IPS DF 6.9 (cell line): ENCODE measurements at regions not wholly inside any gene's neighbourhood (a gene's known extent, or its start where the extent isn't known, plus 50 kb on each side); places are given as distances from the start of the nearest gene placed in this dataset.
"Not testable (repeated sequence)": the region's sequence is repeated elsewhere in the genome, so short reads cannot be mapped to it uniquely, and the experiment has no call there.

ENCODE experiments used
- DNase-seq: peaks from one replicate; pipeline ENCODE4 v3.0.0-alpha.2; 2013; ENCODE audit warnings: low read depth, low spot score
- H3K27ac ChIP-seq: one replicate; pipeline ENCODE4 v1.5.1; 2013; ENCODE audit warnings: low read length, control low read depth
- H3K27me3 ChIP-seq: 2 replicates; pipeline ENCODE4 v1.6.1; 2013; ENCODE audit warnings: mild to moderate bottlenecking, low read length; ENCODE audit not compliant: control insufficient read depth, insufficient read depth
- H3K36me3 ChIP-seq: 2 replicates; pipeline ENCODE4 v1.6.1; 2013; ENCODE audit warnings: low read length; ENCODE audit not compliant: control insufficient read depth, insufficient read depth
- H3K4me1 ChIP-seq: 2 replicates; pipeline ENCODE4 v1.6.1; 2013; ENCODE audit warnings: low read length; ENCODE audit not compliant: control insufficient read depth, insufficient read depth
- H3K4me3 ChIP-seq: 2 replicates; pipeline ENCODE4 v1.5.1; 2013; ENCODE audit warnings: mild to moderate bottlenecking, low read length
- H3K9me3 ChIP-seq: 2 replicates; pipeline ENCODE4 v1.6.1; 2013; ENCODE audit warnings: low read length, inconsistent platforms; ENCODE audit not compliant: control insufficient read depth, insufficient read depth
- WGBS: extraction: QIAGEN DNeasy Blood & Tissue Kit; methylation state at CpG from one replicate; pipeline ENCODE4 v1.1.7; 2013; ENCODE audit warnings: mixed read lengths, missing lambda C conversion rate; ENCODE audit not compliant: insufficient read length, insufficient coverage; 5-methylcytosine and 5-hydroxymethylcytosine counted together

GRCh38 chr2:224155896-224156295 is 116.8 kb upstream of the SERPINE2 start:
- no peaks in the 10 kb centered on the region for H3K9me3 ChIP-seq
- H3K4me3 ChIP-seq = no peak overlapping the region
- WGBS = no CpG with 5 or more reads among the region's 3 CpGs
- H3K27ac ChIP-seq = no peak overlapping the region
- no peaks in the 10 kb centered on the region for H3K27me3 ChIP-seq
- no peaks in the 10 kb centered on the region for H3K36me3 ChIP-seq
- no peaks in the 10 kb centered on the region for H3K4me1 ChIP-seq
- no peak for DNase-seq

- Histone ChIP-seq H3K27me3 (no peaks in the 10 kb centered on the region), H3K4me3 (no peak overlapping the region), H3K27ac (no peak overlapping the region), H3K36me3 (no peaks in the 10 kb centered on the region), H3K4me1 (no peaks in the 10 kb centered on the region), H3K9me3 (no peaks in the 10 kb centered on the region)
- DNase-seq = no peak
- WGBS = no CpG with 5 or more reads among the region's 3 CpGs
Observed at GRCh38 chr2:224155371-224155770, 116.3 kb upstream of the SERPINE2 start.

- no CpG with 5 or more reads among the region's 9 CpGs for WGBS
- no peak for DNase-seq
- Histone ChIP-seq H3K27me3 (no peaks in the 10 kb centered on the region), H3K4me3 (no peak overlapping the region), H3K4me1 (no peaks in the 10 kb centered on the region), H3K36me3 (no peaks in the 10 kb centered on the region), H3K9me3 (no peaks in the 10 kb centered on the region), H3K27ac (no peak overlapping the region)
Observed at GRCh38 chr2:224151680-224152310, 112.7 kb upstream of the SERPINE2 start.

GRCh38 chr2:224151161-224151560 is 112.1 kb upstream of the SERPINE2 start:
- Histone ChIP-seq H3K36me3 (no peaks in the 10 kb centered on the region), H3K27ac (no peak overlapping the region), H3K4me3 (no peak overlapping the region), H3K4me1 (no peaks in the 10 kb centered on the region), H3K9me3 (no peaks in the 10 kb centered on the region), H3K27me3 (no peaks in the 10 kb centered on the region)
- no CpG with 5 or more reads among the region's 3 CpGs for WGBS
- DNase-seq = no peak

GRCh38 chr2:224148058-224148457 is 109.0 kb upstream of the SERPINE2 start:
- WGBS = no CpG with 5 or more reads among the region's 5 CpGs
- H3K4me1 ChIP-seq, H3K27ac ChIP-seq, H3K27me3 ChIP-seq, H3K9me3 ChIP-seq, H3K4me3 ChIP-seq, DNase-seq, H3K36me3 ChIP-seq: not testable (repeated sequence)

- no peak overlapping the region for H3K4me3 ChIP-seq
- no peaks in the 10 kb centered on the region for H3K27me3 ChIP-seq
- H3K9me3 ChIP-seq = no peaks in the 10 kb centered on the region
- H3K27ac ChIP-seq = no peak overlapping the region
- DNase-seq = no peak
- no peaks in the 10 kb centered on the region for H3K4me1 ChIP-seq
- no peaks in the 10 kb centered on the region for H3K36me3 ChIP-seq
- no CpG with 5 or more reads among the region's 4 CpGs for WGBS
Observed at GRCh38 chr2:224147174-224147573, 108.1 kb upstream of the SERPINE2 start.

GRCh38 chr2:224146356-224147160 is 107.5 kb upstream of the SERPINE2 start:
- H3K9me3 ChIP-seq = no peaks in the 10 kb centered on the region
- no peak overlapping the region for H3K4me3 ChIP-seq
- DNase-seq = no peak
- H3K4me1 ChIP-seq = no peaks in the 10 kb centered on the region
- H3K27me3 ChIP-seq = no peaks in the 10 kb centered on the region
- WGBS = no CpG with 5 or more reads among the region's 6 CpGs
- no peak overlapping the region for H3K27ac ChIP-seq
- no peaks in the 10 kb centered on the region for H3K36me3 ChIP-seq

GRCh38 chr2:224145751-224146355 is 106.8 kb upstream of the SERPINE2 start:
- Histone ChIP-seq H3K36me3 (no peaks in the 10 kb centered on the region), H3K27me3 (no peaks in the 10 kb centered on the region), H3K27ac (no peak overlapping the region), H3K9me3 (no peaks in the 10 kb centered on the region), H3K4me1 (no peaks in the 10 kb centered on the region), H3K4me3 (no peak overlapping the region)
- DNase-seq = no peak
- WGBS = no CpG with 5 or more reads among the region's 3 CpGs

GRCh38 chr2:224143526-224143925 is 104.4 kb upstream of the SERPINE2 start:
- no peaks in the 10 kb centered on the region for H3K4me1 ChIP-seq
- no peak overlapping the region for H3K27ac ChIP-seq
- no peak for DNase-seq
- no peak overlapping the region for H3K4me3 ChIP-seq
- H3K27me3 ChIP-seq = no peaks in the 10 kb centered on the region
- H3K36me3 ChIP-seq = no peaks in the 10 kb centered on the region
- no CpG with 5 or more reads among the region's 1 CpG for WGBS
- H3K9me3 ChIP-seq = no peaks in the 10 kb centered on the region

- no peaks in the 10 kb centered on the region for H3K36me3 ChIP-seq
- H3K27me3 ChIP-seq = no peaks in the 10 kb centered on the region
- H3K9me3 ChIP-seq = no peaks in the 10 kb centered on the region
- WGBS = no CpG with 5 or more reads among the region's 4 CpGs
- no peak for DNase-seq
- H3K4me3 ChIP-seq = no peak overlapping the region
- H3K27ac ChIP-seq = no peak overlapping the region
- no peaks in the 10 kb centered on the region for H3K4me1 ChIP-seq
Observed at GRCh38 chr2:224142397-224143312, 103.6 kb upstream of the SERPINE2 start.
